ENCODE measurements at regions not wholly inside any gene's neighbourhood (a gene's known extent, or its start where the extent isn't known, plus 50 kb on each side); places are given as distances from the start of the nearest gene placed in this dataset.

DNA sequence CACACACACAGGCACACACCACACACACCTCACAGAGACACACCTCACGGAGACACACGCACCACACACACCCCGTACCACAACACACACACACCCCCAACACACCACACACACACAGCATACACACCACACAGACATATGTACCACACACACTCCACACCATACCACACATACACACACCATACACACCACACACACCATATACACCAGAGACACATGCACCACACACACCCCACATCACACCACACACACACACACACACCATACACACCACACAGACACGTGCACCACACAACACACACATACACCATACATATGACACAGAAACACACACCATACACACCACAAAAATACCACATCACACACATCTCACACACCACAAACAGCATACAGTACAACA is 850.7 kb downstream of the RNF144A start:
- no peaks in the 10 kb centered on the region for H3K79me1 ChIP-seq (ENCODE audit: insufficient read depth, low read depth, low read length, poor library complexity, severe bottlenecking)
- no peak overlapping the region for H2BK12ac ChIP-seq (ENCODE audit: insufficient read length, low read depth, low read length)
- Mint-ChIP-seq H3K27me3 (ENCODE audit: low read depth) (peaks cover 2% of the 10 kb centered on the region), H3K36me3 (ENCODE audit: insufficient read depth in 1 of 3, low read depth in 3 of 3) (peaks cover 17 to 18% (median 17%) of the 10 kb centered on the region in 3 experiments), H3K4me3 (no peak overlapping the region), H3K4me1 (peaks cover under 1 to 9% of the 10 kb centered on the region in 2 experiments; a peak in 2 of 4 replicates), H3K27ac (no peak overlapping the region), H3K9me3 (peaks cover 18 to 28% of the 10 kb centered on the region in 2 experiments)
- H2BK120ac ChIP-seq (ENCODE audit: low read depth, low read length, poor library complexity, severe bottlenecking): no peak overlapping the region
- no peak for DNase-seq
- TF ChIP-seq, protein P1, sequence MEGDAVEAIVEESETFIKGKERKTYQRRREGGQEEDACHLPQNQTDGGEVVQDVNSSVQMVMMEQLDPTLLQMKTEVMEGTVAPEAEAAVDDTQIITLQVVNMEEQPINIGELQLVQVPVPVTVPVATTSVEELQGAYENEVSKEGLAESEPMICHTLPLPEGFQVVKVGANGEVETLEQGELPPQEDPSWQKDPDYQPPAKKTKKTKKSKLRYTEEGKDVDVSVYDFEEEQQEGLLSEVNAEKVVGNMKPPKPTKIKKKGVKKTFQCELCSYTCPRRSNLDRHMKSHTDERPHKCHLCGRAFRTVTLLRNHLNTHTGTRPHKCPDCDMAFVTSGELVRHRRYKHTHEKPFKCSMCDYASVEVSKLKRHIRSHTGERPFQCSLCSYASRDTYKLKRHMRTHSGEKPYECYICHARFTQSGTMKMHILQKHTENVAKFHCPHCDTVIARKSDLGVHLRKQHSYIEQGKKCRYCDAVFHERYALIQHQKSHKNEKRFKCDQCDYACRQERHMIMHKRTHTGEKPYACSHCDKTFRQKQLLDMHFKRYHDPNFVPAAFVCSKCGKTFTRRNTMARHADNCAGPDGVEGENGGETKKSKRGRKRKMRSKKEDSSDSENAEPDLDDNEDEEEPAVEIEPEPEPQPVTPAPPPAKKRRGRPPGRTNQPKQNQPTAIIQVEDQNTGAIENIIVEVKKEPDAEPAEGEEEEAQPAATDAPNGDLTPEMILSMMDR (conservative IDR thresholded peaks at IDR 0.05): no peak
- H4K8ac ChIP-seq (replicated peaks; ENCODE audit: insufficient read length, low read depth, low read length): peak overlapping the region; percentile 0
- H4K5ac ChIP-seq (ENCODE audit: insufficient read length, low read depth, low read length): no peak overlapping the region
- H3K9ac ChIP-seq (ENCODE audit: extremely low read depth, insufficient read length, low read length): no peak overlapping the region
- no peak overlapping the region for H2BK20ac ChIP-seq (ENCODE audit: low read depth, low read length, poor library complexity, severe bottlenecking)
- H2AFZ ChIP-seq (ENCODE audit: low read length): no peak overlapping the region
- no peak overlapping the region for H4K91ac ChIP-seq (ENCODE audit: insufficient read length, low read depth, low read length)
- H4K20me1 ChIP-seq (ENCODE audit: control insufficient read depth, insufficient read depth, insufficient read length): no peaks in the 10 kb centered on the region
- H3K18ac ChIP-seq (ENCODE audit: insufficient read length, low read depth, low read length): peak overlapping the region; percentile 3
- WGBS (ENCODE audit: extremely low coverage, insufficient read length, low lambda C conversion rate): 100% methylated on average over 1 of the region's 4 CpGs
- no peak overlapping the region for H3T11ph ChIP-seq (ENCODE audit: low read length)
- peaks cover 15% of the 10 kb centered on the region for H3K9me3 ChIP-seq (ENCODE audit: control insufficient read depth, low read depth, low read length)
- H3K79me2 ChIP-seq (ENCODE audit: insufficient read depth, low read length): no peaks in the 10 kb centered on the region
- H3K56ac ChIP-seq (ENCODE audit: insufficient read length, low read depth, low read length): no peak overlapping the region
- no peak overlapping the region for H3K23ac ChIP-seq (ENCODE audit: insufficient read length, low read depth, low read length)
- H3K27ac ChIP-seq (ENCODE audit: insufficient read length, low read depth, low read length): no peak overlapping the region
- no peak overlapping the region for H2AK5ac ChIP-seq (ENCODE audit: insufficient read length, low read length)
- no peak overlapping the region for H3K4me2 ChIP-seq (ENCODE audit: insufficient read depth, insufficient read length, low read length)
- no peak overlapping the region for H2BK15ac ChIP-seq (ENCODE audit: low read depth, low read length)
- H3K23me2 ChIP-seq (ENCODE audit: insufficient read length, low read depth, low read length, poor library complexity, severe bottlenecking): no peaks in the 10 kb centered on the region
- H2BK5ac ChIP-seq (ENCODE audit: insufficient read length, low read length): no peak overlapping the region
- 0 out of 2 replicates have a peak, but pooled peaks cover 2% of the 10 kb centered on the region for H3K4me1 ChIP-seq (ENCODE audit: insufficient read depth, low read length)
- no peak overlapping the region for H3K14ac ChIP-seq (ENCODE audit: insufficient read depth, low read length)
- no peaks in the 10 kb centered on the region for H3K27me3 ChIP-seq (ENCODE audit: insufficient read depth, low read length)
- no peak overlapping the region for H3K4ac ChIP-seq (ENCODE audit: low read depth, low read length)

Data from H9 (cell line).